Natural killer cell treated with Interleukin-12 subunit alpha and Interleukin-12 subunit beta and Interleukin-15 and Interleukin-18, amount 100 ng/mL, for 72 hours (primary cell): ENCODE measurements at regions not wholly inside any gene's neighbourhood (a gene's known extent, or its start where the extent isn't known, plus 50 kb on each side); places are given as distances from the start of the nearest gene placed in this dataset.

Experiments used
- ATAC-seq, 2 donors: fragments of 150-1000 bp; cut with Tn5 transposase in 1 of 2; sonication (Bioruptor Pico), chemical (Tn5 transposase) in 1 of 2; 2 replicates each; pipeline ENCODE4 v1.10.0; 2021
- DNase-seq: peaks from one replicate; pipeline ENCODE4 v3.0.0; 2022; ENCODE audit warnings: low spot score
- H3K27ac Mint-ChIP-seq, 2 donors: 1 replicate in 1 of 2; 2 replicates in 1 of 2; pipeline ENCODE4 v1.8.0; 2022; ENCODE audit warnings: mixed read lengths in 2 of 2, mild to moderate bottlenecking in 1 of 2, moderate library complexity in 1 of 2
- H3K27me3 Mint-ChIP-seq, 2 donors: 1 replicate in 1 of 2; 2 replicates in 1 of 2; pipeline ENCODE4 v1.8.0; 2022; ENCODE audit warnings: mixed read lengths in 2 of 2
- H3K36me3 Mint-ChIP-seq: one replicate; pipeline ENCODE4 v1.8.0; 2022; ENCODE audit warnings: mixed read lengths
- H3K4me1 Mint-ChIP-seq, 2 donors: 1 replicate in 1 of 2; 2 replicates in 1 of 2; pipeline ENCODE4 v1.8.0; 2022; ENCODE audit warnings: low read depth in 2 of 2, mixed read lengths in 2 of 2, mild to moderate bottlenecking in 1 of 2
- H3K4me3 Mint-ChIP-seq: one replicate; pipeline ENCODE4 v1.8.0; 2022; ENCODE audit warnings: mixed read lengths
- H3K9me3 Mint-ChIP-seq: 2 replicates; pipeline ENCODE4 v1.8.0; 2022; ENCODE audit warnings: mixed read lengths

GRCh38 chrX:43552156-43552555 is 103.9 kb upstream of the MAOA start:
- H3K4me1 Mint-ChIP-seq: no peaks in the 10 kb centered on the region
- no peak overlapping the region for H3K4me3 Mint-ChIP-seq

GRCh38 chrX:43552703-43553102 is 103.4 kb upstream of the MAOA start:
- DNase-seq: no peak
- no peak for ATAC-seq
- Mint-ChIP-seq H3K9me3 (no peaks in the 10 kb centered on the region), H3K27ac (no peak overlapping the region), H3K27me3 (peaks cover 8 to 11% of the 10 kb centered on the region in 2 donors), H3K4me1 (no peaks in the 10 kb centered on the region), H3K4me3 (no peak overlapping the region), H3K36me3 (no peaks in the 10 kb centered on the region)

More at GRCh38 chrX:43552156-43552555, 103.9 kb upstream of the MAOA start:
- H3K27ac Mint-ChIP-seq: no peak overlapping the region
- ATAC-seq (no peak), DNase-seq (no peak)
- no peaks in the 10 kb centered on the region for H3K36me3 Mint-ChIP-seq
- peaks cover 8 to 12% of the 10 kb centered on the region in 2 donors for H3K27me3 Mint-ChIP-seq
- H3K9me3 Mint-ChIP-seq: no peaks in the 10 kb centered on the region

GRCh38 chrX:43553257-43553656 is 102.8 kb upstream of the MAOA start:
- no peak for ATAC-seq
- H3K4me1 Mint-ChIP-seq: no peaks in the 10 kb centered on the region
- no peak overlapping the region for H3K4me3 Mint-ChIP-seq
- no peak for DNase-seq
- H3K9me3 Mint-ChIP-seq: no peaks in the 10 kb centered on the region
- H3K27me3 Mint-ChIP-seq: peaks cover 3 to 7% of the 10 kb centered on the region in 2 donors
- no peak overlapping the region for H3K27ac Mint-ChIP-seq
- H3K36me3 Mint-ChIP-seq: no peaks in the 10 kb centered on the region

GRCh38 chrX:43556207-43556606 is 99.9 kb upstream of the MAOA start:
- peaks cover 0 to 12% of the 10 kb centered on the region in 2 donors for H3K27me3 Mint-ChIP-seq
- ATAC-seq (no peak), DNase-seq (no peak)
- no peaks in the 10 kb centered on the region for H3K36me3 Mint-ChIP-seq
- no peaks in the 10 kb centered on the region for H3K9me3 Mint-ChIP-seq
- no peak overlapping the region for H3K27ac Mint-ChIP-seq
- H3K4me3 Mint-ChIP-seq: no peak overlapping the region
- H3K4me1 Mint-ChIP-seq: no peaks in the 10 kb centered on the region

- Mint-ChIP-seq H3K27me3 (peaks cover 0 to 11% of the 10 kb centered on the region in 2 donors), H3K9me3 (no peaks in the 10 kb centered on the region), H3K36me3 (no peaks in the 10 kb centered on the region), H3K27ac (no peak overlapping the region), H3K4me3 (no peak overlapping the region), H3K4me1 (no peaks in the 10 kb centered on the region)
- DNase-seq (peak; percentile 62), ATAC-seq (no peak)
Observed at GRCh38 chrX:43557792-43558191, 98.3 kb upstream of the MAOA start.

- Mint-ChIP-seq H3K9me3 (no peaks in the 10 kb centered on the region), H3K27me3 (peaks cover 1 to 17% of the 10 kb centered on the region in 2 donors), H3K36me3 (no peaks in the 10 kb centered on the region), H3K4me3 (no peak overlapping the region), H3K27ac (no peak overlapping the region), H3K4me1 (no peaks in the 10 kb centered on the region)
- no peak for ATAC-seq
- no peak for DNase-seq
Observed at GRCh38 chrX:43559644-43560043, 96.5 kb upstream of the MAOA start.

- Mint-ChIP-seq H3K4me3 (no peak overlapping the region), H3K9me3 (no peaks in the 10 kb centered on the region), H3K27me3 (peaks cover 6 to 22% of the 10 kb centered on the region in 2 donors), H3K36me3 (no peaks in the 10 kb centered on the region), H3K27ac (no peak overlapping the region), H3K4me1 (no peaks in the 10 kb centered on the region)
- ATAC-seq: no peak
- DNase-seq: no peak
Observed at GRCh38 chrX:43560247-43560946, 95.7 kb upstream of the MAOA start.

- no peak for DNase-seq
- Mint-ChIP-seq H3K27ac (no peak overlapping the region), H3K27me3 (peaks cover 13 to 22% of the 10 kb centered on the region in 2 donors), H3K4me3 (no peak overlapping the region), H3K4me1 (no peaks in the 10 kb centered on the region), H3K9me3 (no peaks in the 10 kb centered on the region), H3K36me3 (no peaks in the 10 kb centered on the region)
- no peak for ATAC-seq
Observed at GRCh38 chrX:43562372-43562771, 93.7 kb upstream of the MAOA start.

- ATAC-seq (no peak), DNase-seq (no peak)
- Mint-ChIP-seq H3K4me3 (no peak overlapping the region), H3K9me3 (no peaks in the 10 kb centered on the region), H3K4me1 (no peaks in the 10 kb centered on the region), H3K36me3 (no peaks in the 10 kb centered on the region), H3K27ac (no peak overlapping the region), H3K27me3 (peaks cover 29 to 31% of the 10 kb centered on the region in 2 donors)
Observed at GRCh38 chrX:43564953-43565352, 91.1 kb upstream of the MAOA start.

- no peak for DNase-seq
- peaks cover 28 to 29% of the 10 kb centered on the region in 2 donors for H3K27me3 Mint-ChIP-seq
- H3K9me3 Mint-ChIP-seq: no peaks in the 10 kb centered on the region
- no peak overlapping the region for H3K27ac Mint-ChIP-seq
- ATAC-seq: no peak
- H3K4me3 Mint-ChIP-seq: no peak overlapping the region
- no peaks in the 10 kb centered on the region for H3K36me3 Mint-ChIP-seq
- H3K4me1 Mint-ChIP-seq: no peaks in the 10 kb centered on the region
Observed at GRCh38 chrX:43566170-43566569, 89.9 kb upstream of the MAOA start.

GRCh38 chrX:43573441-43574015 is 82.6 kb upstream of the MAOA start:
- no peak for DNase-seq
- no peak for ATAC-seq
- Mint-ChIP-seq H3K9me3 (no peaks in the 10 kb centered on the region), H3K4me1 (no peaks in the 10 kb centered on the region), H3K36me3 (no peaks in the 10 kb centered on the region), H3K27me3 (peaks cover 18 to 27% of the 10 kb centered on the region in 2 donors), H3K4me3 (no peak overlapping the region), H3K27ac (no peak overlapping the region)

GRCh38 chrX:43580621-43581020 is 75.5 kb upstream of the MAOA start:
- no peaks in the 10 kb centered on the region for H3K36me3 Mint-ChIP-seq
- ATAC-seq (no peak), DNase-seq (no peak)
- H3K27me3 Mint-ChIP-seq: peaks cover 15 to 20% of the 10 kb centered on the region in 2 donors
- H3K9me3 Mint-ChIP-seq: no peaks in the 10 kb centered on the region
- no peak overlapping the region for H3K27ac Mint-ChIP-seq
- no peak overlapping the region for H3K4me3 Mint-ChIP-seq
- no peaks in the 10 kb centered on the region for H3K4me1 Mint-ChIP-seq

- peaks cover 15 to 20% of the 10 kb centered on the region in 2 donors for H3K27me3 Mint-ChIP-seq
- H3K27ac Mint-ChIP-seq: no peak overlapping the region
- H3K36me3 Mint-ChIP-seq: no peaks in the 10 kb centered on the region
- no peaks in the 10 kb centered on the region for H3K4me1 Mint-ChIP-seq
- ATAC-seq (no peak), DNase-seq (no peak)
- H3K9me3 Mint-ChIP-seq: no peaks in the 10 kb centered on the region
- H3K4me3 Mint-ChIP-seq: no peak overlapping the region
Observed at GRCh38 chrX:43581167-43581566, 74.9 kb upstream of the MAOA start.

GRCh38 chrX:43581888-43582539 is 74.1 kb upstream of the MAOA start:
- H3K9me3 Mint-ChIP-seq: no peaks in the 10 kb centered on the region
- no peak for DNase-seq
- no peaks in the 10 kb centered on the region for H3K36me3 Mint-ChIP-seq
- no peak overlapping the region for H3K4me3 Mint-ChIP-seq
- ATAC-seq: no peak
- H3K27ac Mint-ChIP-seq: no peak overlapping the region
- H3K4me1 Mint-ChIP-seq: no peaks in the 10 kb centered on the region
- H3K27me3 Mint-ChIP-seq: peaks cover 13 to 23% of the 10 kb centered on the region in 2 donors
